GM13977 (cell line): ENCODE measurements at regions not wholly inside any gene's neighbourhood (a gene's known extent, or its start where the extent isn't known, plus 50 kb on each side); places are given as distances from the start of the nearest gene placed in this dataset.

Experiments used
- DNase-seq: peaks from one replicate; pipeline ENCODE4 v3.0.0; 2012; ENCODE audit warnings: low spot score
- CTCF ChIP-seq: IDR thresholded peaks from 2 replicates; pipeline ENCODE4 v1.5.1; 2012; ENCODE audit warnings: mild to moderate bottlenecking, control low read depth; ENCODE audit not compliant: insufficient read depth; ENCODE audit errors: extremely low read depth, missing control alignments
- in situ Hi-C: fragments of 300-500 bp; cut with MboI; formaldehyde crosslinking; loops from one replicate; pipeline ENCODE4 v1.12.0; 2022; ENCODE audit warnings: low sequenced_read_pairs, low pct_unique_long_range_greater_than_20kb, mixed read lengths, inconsistent platforms; ENCODE audit not compliant: unreplicated experiment

- no peak for DNase-seq
- in situ Hi-C loops, result no loop called here
- no peak for TF ChIP-seq CTCF
Measured at GRCh38 chr22:49142891-49143290, 684.8 kb downstream of the BRD1 start.

GRCh38 chr22:49142296-49142695, 685.4 kb downstream of the BRD1 start:
- DNase-seq, result no peak
- in situ Hi-C loops, result no loop called here
- no peak for TF ChIP-seq CTCF

GRCh38 chr22:49141761-49142160, 685.9 kb downstream of the BRD1 start:
- no peak for TF ChIP-seq CTCF
- no peak for DNase-seq
- in situ Hi-C loops, result no loop called here

GRCh38 chr22:49140911-49141665, 686.6 kb downstream of the BRD1 start:
- in situ Hi-C loops, result no loop called here
- TF ChIP-seq CTCF, result no peak
- no peak for DNase-seq

- no peak for DNase-seq
- TF ChIP-seq CTCF, result no peak
- in situ Hi-C loops, result no loop called here
Measured at GRCh38 chr22:49139492-49140151, 688.1 kb downstream of the BRD1 start.

- no peak for DNase-seq
- no peak for TF ChIP-seq CTCF
- in situ Hi-C loops, result no loop called here
Measured at GRCh38 chr22:49138250-49138790, 689.4 kb downstream of the BRD1 start.
